GM19395 (cell line): ENCODE measurements at regions not wholly inside any gene's neighbourhood (a gene's known extent, or its start where the extent isn't known, plus 50 kb on each side); places are given as distances from the start of the nearest gene placed in this dataset.
A peak's percentile ranks its signal among the peaks of the same experiment; 100 is the strongest.
"Not testable (repeated sequence)": the region's sequence is repeated elsewhere in the genome, so short reads cannot be mapped to it uniquely, and the experiment has no call there.

ENCODE experiments used
- ATAC-seq: cut with Tn5 transposase; IDR thresholded peaks from one replicate; pipeline ENCODE4 v1.9.1; 2021; ENCODE audit warnings: mild to moderate bottlenecking, moderate library complexity; ENCODE audit not compliant: unreplicated experiment

GRCh38 chr6:37580176-37580955, 80.7 kb upstream of the CCDC167 start:
- no peak for ATAC-seq

DNA sequence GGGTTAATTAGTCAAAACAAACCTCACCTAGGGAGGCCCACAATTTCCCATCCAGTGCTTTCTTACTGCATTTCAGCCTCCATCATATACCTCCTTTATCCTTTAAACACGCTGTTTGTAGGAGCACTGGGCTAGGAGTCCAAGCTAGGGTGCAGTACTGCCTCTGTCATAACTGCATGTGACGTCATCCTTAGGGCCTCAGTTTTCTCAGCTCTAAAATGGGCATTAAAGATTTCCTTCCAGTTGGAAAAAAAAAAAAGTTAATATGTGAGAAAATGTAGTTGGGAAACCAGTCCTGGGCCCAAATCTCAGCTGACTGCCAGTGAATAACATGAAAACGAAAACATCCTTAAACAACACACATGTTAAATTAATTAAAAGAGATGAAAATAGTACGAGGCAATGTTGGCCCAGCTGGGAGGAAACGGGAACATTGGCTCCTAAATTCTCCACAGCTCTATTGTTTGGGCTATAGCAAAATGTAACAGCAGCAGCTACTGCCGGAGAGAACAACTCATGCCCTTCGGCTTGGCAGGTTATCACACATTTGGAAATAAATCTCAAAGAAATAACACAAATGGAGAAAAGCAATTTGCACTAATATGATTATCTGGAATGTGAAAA, 79.9 kb upstream of the CCDC167 start:
- ATAC-seq: no peak

DNA sequence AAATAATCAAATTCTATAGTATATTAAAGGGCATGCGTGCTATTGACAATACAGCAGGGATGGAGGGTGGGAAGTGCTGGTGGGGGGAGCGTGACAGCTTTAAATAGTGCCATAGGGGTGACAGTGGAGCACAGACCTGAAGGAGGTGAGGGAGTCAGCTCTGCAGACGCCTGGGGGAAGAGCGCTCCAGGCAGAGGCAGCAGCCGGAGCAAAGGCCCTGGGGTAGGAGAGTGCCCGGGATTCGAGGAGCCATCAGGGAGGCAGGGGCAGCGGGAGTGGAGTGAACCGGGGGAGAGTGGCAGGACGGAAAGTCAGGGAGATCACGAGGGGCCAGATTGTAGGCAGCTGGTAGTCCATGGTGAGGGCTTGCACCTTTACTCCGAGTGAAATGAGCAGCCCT, 78.4 kb upstream of the CCDC167 start:
- no peak for ATAC-seq

DNA sequence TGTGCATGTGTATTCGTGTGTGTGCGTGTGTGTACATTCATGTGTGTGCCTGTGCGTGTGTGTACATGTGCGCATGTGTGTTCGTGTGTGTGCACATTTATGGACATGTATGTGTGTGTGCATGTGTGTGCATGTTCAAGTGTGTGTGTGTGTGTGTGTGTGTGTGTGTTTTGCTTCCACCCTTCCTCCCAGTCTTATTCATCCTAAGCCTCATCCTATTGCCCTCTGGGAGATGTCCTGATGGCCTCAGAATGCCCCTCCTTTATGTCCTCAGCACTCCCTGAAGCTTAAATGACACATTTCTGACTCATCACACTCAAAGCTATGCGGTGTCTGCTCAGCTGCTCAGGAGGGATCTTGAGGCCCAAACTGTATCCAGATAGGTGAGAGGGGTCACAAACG, 76.6 kb upstream of the CCDC167 start:
- no peak for ATAC-seq

DNA sequence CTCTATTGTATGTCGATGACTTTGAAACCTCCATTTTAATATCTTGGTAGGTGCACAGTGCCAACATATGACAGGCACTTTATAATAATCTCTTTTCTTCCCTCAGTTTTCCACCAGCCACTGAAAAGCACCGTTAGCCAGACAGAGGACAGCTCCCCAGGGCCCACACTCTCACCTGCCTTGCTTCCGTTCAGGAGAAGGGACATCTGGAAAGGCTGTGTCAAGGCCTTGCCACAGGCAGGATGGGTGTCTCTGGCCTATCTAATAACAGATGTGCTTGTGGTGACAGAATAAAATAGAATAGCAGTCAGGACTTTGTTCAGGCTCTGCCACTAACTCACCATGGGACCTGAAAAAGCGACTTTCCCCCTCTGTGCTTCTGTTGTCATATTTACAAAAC, 75.5 kb upstream of the CCDC167 start:
- ATAC-seq: no peak

DNA sequence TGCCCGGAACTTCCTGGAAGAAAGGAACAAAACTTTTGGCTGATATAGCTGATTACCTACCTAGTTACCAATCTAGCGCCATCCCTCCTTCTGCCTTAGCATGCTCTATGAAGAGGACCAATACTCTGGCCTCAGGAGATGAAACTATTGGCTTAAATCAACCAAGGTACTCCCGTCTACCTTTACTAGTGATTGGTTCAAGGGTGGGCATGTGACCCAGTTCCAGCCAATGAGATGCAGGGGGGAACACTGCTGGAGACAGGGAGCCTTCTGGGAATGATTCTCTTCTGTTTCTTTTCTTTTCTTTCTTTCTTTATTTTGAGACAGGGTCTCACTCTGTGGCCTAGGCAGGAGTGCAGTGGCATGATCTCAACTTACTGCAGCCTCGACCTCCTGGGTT, 72.6 kb upstream of the CCDC167 start:
- no peak for ATAC-seq

- no peak for ATAC-seq
Measured at GRCh38 chr6:37570482-37571133, 70.9 kb upstream of the CCDC167 start.

GRCh38 chr6:37569743-37570481, 70.2 kb upstream of the CCDC167 start:
- ATAC-seq: no peak

DNA sequence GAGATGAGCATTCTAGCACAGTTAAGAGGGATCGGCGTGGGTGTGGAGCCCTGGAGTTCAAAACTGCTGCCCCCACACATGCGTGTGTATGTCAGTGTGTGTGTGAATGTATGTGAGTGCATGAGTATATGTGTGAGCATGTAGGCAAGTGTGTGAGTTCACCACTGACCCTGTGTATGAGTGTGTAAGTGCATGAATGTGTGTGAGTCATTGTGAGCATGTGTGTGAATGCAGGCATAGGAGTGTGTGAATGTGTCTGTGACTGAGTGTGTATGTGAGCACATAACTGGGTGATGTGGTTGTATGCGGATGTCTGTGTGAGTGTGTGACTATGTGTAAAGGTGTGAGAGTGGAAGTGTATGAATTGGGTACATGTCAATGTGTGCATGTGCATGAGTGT, 69.6 kb upstream of the CCDC167 start:
- no peak for ATAC-seq

DNA sequence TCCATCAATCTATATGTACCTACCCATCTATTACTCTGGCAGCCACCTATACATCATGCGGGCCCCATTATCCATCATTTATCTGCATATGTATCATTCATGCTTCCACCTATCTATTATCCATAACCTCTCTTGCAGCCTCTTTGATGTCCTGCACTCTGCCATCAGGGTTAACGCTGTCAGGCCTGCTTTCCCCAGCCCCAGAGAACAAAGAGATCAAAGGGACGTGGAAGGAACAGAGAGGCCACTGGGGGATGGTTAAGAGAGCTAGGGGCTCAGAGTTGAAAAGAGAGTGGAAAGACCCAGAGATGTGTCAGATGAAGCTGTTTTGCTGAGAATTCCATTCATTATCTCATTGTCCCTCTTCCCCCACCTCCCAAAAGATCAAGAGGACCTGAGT, 67.3 kb upstream of the CCDC167 start:
- ATAC-seq: no peak

DNA sequence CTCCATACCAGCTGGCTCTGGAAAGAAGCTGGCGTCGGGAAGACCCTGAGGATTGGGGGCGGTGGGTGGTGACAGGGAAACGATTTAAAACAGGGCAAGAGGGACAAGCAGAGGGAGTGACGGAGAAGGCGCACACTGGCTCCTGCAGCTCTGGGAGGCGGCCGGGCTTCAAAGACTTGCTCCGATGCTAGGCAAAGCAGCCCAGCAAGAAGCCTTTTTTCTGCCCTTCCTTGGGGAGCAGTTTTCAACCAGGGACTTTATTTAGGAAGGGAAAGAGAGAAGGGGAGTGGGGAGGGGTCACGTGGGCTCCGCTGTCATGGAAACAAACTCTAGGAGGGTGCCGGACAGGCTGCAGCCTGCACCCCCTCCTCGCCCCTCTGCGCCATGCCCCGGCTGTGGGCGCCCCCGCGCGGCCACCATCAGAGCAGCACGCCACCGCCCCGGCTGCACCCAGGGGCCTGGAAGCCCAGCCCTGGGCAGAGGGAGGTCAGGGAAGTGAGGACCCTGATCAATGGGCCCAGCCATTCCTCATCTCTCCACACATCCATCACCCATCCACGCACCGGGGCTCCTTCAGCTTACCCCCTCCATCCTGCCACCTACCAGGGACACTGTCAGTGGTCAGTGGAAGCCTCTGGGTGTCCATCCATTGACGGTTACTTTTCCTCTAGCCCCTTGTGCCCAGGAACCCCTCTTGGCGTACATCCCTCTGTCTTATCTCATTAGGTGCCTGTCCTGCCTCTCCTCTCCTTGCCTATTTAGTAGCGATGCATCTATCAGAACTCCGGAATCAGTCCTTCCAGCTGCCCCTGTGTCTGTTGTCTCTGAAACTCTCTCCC, 66.6 kb upstream of the CCDC167 start:
- ATAC-seq: peak; percentile 45

DNA sequence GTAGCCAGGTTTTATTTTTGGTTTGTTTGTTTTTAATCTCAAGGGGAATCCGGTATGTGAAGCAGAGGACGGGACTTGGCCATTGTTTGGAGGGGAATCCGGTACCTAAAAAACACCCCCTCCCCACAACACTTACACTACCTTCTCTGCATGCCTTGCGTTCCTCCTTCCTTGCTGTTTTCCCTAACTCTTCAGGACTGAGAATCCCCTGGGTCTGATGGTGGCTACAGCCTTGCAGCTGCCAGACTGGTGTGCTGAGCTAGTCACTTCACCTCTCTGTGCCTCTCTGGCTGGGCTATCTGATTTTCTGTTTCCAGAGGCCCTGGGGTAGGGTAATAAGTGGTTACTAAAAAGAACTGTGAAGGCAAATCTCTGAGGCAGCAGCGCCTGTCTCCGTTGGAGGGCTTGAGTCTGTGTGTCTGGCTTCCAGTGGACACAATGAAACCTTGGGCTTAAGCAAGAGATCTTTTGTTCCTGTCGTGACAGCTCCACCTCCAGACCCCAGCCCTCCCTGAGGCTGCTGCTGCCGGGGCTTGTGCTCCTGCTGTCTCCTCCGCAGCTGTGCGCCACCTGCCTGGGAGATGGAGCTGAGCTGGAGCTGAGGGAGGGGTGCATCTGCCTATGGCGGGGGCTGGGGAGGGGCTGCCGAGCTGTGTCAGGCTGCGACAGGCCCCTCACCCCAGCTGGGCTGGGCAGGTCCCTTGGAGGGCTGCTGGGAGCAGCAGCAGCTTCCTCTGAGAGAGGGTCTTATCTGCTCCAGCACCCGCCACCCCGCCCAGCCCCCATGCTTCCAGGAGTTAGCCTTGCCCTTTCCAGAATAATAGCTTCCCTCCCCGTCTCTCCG, 65.8 kb upstream of the CCDC167 start:
- no peak for ATAC-seq

GRCh38 chr6:37562926-37563288, 63.2 kb upstream of the CCDC167 start:
- not testable (repeated sequence) for ATAC-seq

DNA sequence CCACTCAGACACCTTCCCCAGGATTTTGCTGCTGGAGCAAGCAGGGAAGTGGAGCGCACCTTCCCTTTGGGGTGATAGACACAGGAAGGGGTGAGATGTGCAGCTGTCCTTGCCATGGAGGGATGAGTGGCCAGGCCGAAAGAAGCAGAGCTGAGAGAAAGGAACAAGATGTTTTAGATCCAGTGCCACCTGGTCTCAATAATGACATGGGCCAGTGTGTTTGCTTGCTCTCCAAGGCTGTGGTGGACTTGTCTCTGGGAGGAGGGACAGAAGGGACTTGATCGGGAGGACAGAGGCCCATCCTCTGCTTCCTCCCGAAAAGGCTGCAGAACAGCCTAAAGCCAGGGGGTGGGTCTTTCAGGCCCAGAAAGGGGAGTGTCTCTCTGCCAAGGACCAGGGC, 61.7 kb upstream of the CCDC167 start:
- ATAC-seq: no peak

GRCh38 chr6:37560737-37561103, 61.0 kb upstream of the CCDC167 start:
- no peak for ATAC-seq

DNA sequence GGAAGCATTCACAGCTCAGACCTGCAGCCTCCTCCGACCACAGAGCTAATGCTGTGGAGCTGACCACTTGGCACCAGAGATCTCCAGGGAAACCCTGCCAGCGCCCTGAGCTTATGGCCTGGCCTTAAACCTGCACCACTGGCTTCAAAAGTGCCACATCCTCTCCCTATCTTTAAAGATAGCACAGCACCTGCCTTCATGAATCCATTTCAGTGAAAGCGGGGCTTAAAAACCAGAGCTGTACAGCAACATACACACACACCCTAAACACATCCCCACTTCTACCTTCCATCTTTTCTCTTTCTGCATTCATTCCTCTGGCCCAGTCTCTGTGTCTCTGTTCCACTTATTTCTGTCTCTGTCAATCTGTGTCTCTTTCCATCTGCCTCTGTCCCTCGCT, 59.8 kb upstream of the CCDC167 start:
- ATAC-seq: no peak

- ATAC-seq: no peak
Measured at GRCh38 chr6:37559050-37559449, 59.4 kb upstream of the CCDC167 start.

DNA sequence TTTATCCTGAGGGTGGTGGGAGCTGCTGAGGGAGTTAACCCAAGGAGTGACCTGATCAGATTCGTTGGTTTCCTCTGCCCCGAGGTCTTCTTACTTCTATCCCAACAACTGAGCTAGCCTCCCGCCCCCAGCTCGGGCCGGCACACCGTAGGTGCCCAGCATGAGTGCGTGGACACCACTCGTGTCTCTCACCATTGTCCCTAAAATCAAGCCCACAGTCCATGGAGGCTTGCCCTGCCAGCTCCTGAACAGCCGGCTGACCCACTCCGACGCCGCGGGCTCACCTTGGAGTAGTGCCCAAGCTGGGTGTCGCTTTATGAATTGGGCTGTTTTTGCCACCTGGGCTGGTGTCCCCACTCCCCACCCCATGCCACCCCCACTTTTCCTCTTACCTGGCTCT, 59.0 kb upstream of the CCDC167 start:
- no peak for ATAC-seq

GRCh38 chr6:37558168-37558567, 58.5 kb upstream of the CCDC167 start:
- no peak for ATAC-seq

DNA sequence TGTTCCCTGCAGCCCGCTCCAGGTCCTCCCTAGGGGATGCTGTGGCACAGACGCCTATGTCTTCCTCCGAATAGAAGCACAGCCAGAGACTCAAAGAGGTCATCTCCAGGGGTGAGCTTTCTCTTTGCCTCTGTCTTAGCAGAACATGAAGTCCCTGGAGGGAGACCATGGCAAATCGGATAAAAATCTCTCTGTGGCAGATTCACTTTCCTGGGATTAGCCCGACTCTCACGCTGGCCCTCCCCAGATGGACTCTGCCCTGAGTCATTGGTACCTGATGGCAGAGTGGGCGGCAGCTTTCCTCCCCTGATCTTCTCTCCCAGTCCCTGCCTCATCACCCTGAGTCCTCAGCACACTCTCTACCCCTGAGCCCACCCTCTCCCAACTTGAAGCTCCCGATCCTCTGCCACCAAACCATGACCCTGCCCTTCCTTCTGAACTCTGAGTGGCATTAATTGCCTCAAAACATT, 58.0 kb upstream of the CCDC167 start:
- ATAC-seq: no peak
